Karpas-422 (cell line): ENCODE measurements at regions not wholly inside any gene's neighbourhood (a gene's known extent, or its start where the extent isn't known, plus 50 kb on each side); places are given as distances from the start of the nearest gene placed in this dataset.
A peak's percentile ranks its signal among the peaks of the same experiment; 100 is the strongest.
"Not testable (repeated sequence)": the region's sequence is repeated elsewhere in the genome, so short reads cannot be mapped to it uniquely, and the experiment has no call there.

Source experiments
- DNase-seq: peaks from one replicate; pipeline ENCODE4 v3.0.0-alpha.2; 2015
- H2AFZ ChIP-seq: fragments of 200-600 bp; sonication (generic); 2 replicates; pipeline ENCODE4 v1.6.1; 2014; ENCODE audit warnings: antibody characterized with exemption, low read length, mixed read lengths
- H3K27ac ChIP-seq: fragments of 200-600 bp; sonication (generic); 2 replicates; pipeline ENCODE4 v1.5.1; 2014; ENCODE audit warnings: mild to moderate bottlenecking, low read length, moderate library complexity
- H3K27me3 ChIP-seq: fragments of 200-600 bp; sonication (generic); 2 replicates; pipeline ENCODE4 v1.6.1; 2014; ENCODE audit warnings: low read length, mixed read lengths
- H3K36me3 ChIP-seq: fragments of 200-600 bp; sonication (generic); 2 replicates; pipeline ENCODE4 v1.6.1; 2014; ENCODE audit warnings: low read length, mixed read lengths; ENCODE audit not compliant: insufficient read depth
- H3K4me1 ChIP-seq: fragments of 200-600 bp; sonication (generic); 2 replicates; pipeline ENCODE4 v1.6.1; 2014; ENCODE audit warnings: mild to moderate bottlenecking, low read length, mixed read lengths
- H3K4me2 ChIP-seq: fragments of 200-600 bp; sonication (generic); 2 replicates; pipeline ENCODE4 v1.6.1; 2014; ENCODE audit warnings: low read length, low read depth, mild to moderate bottlenecking; ENCODE audit not compliant: poor library complexity, severe bottlenecking
- H3K4me3 ChIP-seq: fragments of 200-600 bp; sonication (generic); 2 replicates; pipeline ENCODE4 v1.5.1; 2014; ENCODE audit warnings: mild to moderate bottlenecking, antibody characterized with exemption, low read length, mixed read lengths
- H3K79me2 ChIP-seq: fragments of 200-600 bp; sonication (generic); 2 replicates; pipeline ENCODE4 v1.6.1; 2014; ENCODE audit warnings: mild to moderate bottlenecking, low read length, mixed read lengths
- H3K9ac ChIP-seq: fragments of 200-600 bp; sonication (generic); 2 replicates; pipeline ENCODE4 v1.6.0; 2014; ENCODE audit warnings: low read length
- H3K9me2 ChIP-seq: fragments of 200-600 bp; sonication (generic), shearing (Covaris generic); replicated peaks from 2 replicates; pipeline ENCODE4 v1.6.0; 2014; ENCODE audit warnings: mild to moderate bottlenecking, low read length, moderate library complexity; ENCODE audit not compliant: insufficient read depth
- H3K9me3 ChIP-seq: fragments of 300-700, 200-600 bp; sonication (generic); 2 replicates; pipeline ENCODE4 v1.6.1; 2014; ENCODE audit warnings: low read length, mixed read lengths
- H4K20me1 ChIP-seq: fragments of 200-600 bp; sonication (generic); 2 replicates; pipeline ENCODE4 v1.6.1; 2014; ENCODE audit warnings: mild to moderate bottlenecking, antibody characterized with exemption, low read length, low read depth; ENCODE audit not compliant: insufficient read depth

- H4K20me1 ChIP-seq = not testable (repeated sequence)
These were observed 96.2 kb downstream of the HAUS1 start for GRCh38 chr18:46200178-46201055.

GRCh38 chr18:46204143-46204542, 100.0 kb downstream of the HAUS1 start:
- H3K27ac ChIP-seq = no peak overlapping the region
- H3K9ac ChIP-seq = no peak overlapping the region
- no peak overlapping the region for H2AFZ ChIP-seq
- no peaks in the 10 kb centered on the region for H3K36me3 ChIP-seq
- no peaks in the 10 kb centered on the region for H3K9me3 ChIP-seq
- DNase-seq = no peak
- no peaks in the 10 kb centered on the region for H4K20me1 ChIP-seq
- H3K4me2 ChIP-seq = no peak overlapping the region
- no peaks in the 10 kb centered on the region for H3K9me2 ChIP-seq
- H3K79me2 ChIP-seq = peaks cover 97% of the 10 kb centered on the region
- peaks cover 20% of the 10 kb centered on the region for H3K4me1 ChIP-seq
- H3K4me3 ChIP-seq = no peak overlapping the region
- no peaks in the 10 kb centered on the region for H3K27me3 ChIP-seq

More at GRCh38 chr18:46200178-46201055, 96.2 kb downstream of the HAUS1 start:
- not testable (repeated sequence) for H3K4me3 ChIP-seq, H2AFZ ChIP-seq, H3K36me3 ChIP-seq, H3K9me2 ChIP-seq, H3K9me3 ChIP-seq, H3K4me2 ChIP-seq, H3K27me3 ChIP-seq, H3K9ac ChIP-seq, H3K27ac ChIP-seq, DNase-seq
- peaks cover 93% of the 10 kb centered on the region for H3K79me2 ChIP-seq
- peaks cover 20% of the 10 kb centered on the region for H3K4me1 ChIP-seq

- peaks cover 32% of the 10 kb centered on the region for H3K4me1 ChIP-seq
- H3K79me2 ChIP-seq = peaks cover 98% of the 10 kb centered on the region
These were observed 103.8 kb downstream of the HAUS1 start for GRCh38 chr18:46207985-46208384.

DNA sequence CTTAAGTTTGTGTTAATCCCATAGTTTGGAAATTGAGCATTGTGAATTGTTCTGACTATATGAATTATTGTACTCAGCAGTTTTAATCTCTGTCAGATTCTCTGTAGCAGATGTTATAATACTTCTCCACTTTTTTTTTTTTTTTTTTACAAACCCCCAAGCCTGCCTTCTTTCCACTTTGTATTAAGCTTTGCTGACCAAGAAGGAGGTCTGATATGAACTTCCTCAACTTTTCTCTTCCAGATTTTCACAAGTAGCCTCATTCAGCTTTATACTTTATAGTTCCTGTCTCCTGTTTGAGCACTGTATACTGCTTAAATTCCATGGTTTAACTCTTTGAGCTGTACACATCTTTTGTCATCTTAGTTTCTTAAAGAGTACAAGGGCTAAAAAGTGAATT, 105.0 kb downstream of the HAUS1 start:
- H3K36me3 ChIP-seq = no peaks in the 10 kb centered on the region
- DNase-seq = no peak
- H4K20me1 ChIP-seq = 0 out of 2 replicates have a peak, but pooled peaks cover 4% of the 10 kb centered on the region
- H3K9me2 ChIP-seq = no peaks in the 10 kb centered on the region
- H3K4me2 ChIP-seq = no peak overlapping the region
- H3K9ac ChIP-seq = no peak overlapping the region
- no peak overlapping the region for H2AFZ ChIP-seq
- H3K9me3 ChIP-seq = no peaks in the 10 kb centered on the region
- H3K27ac ChIP-seq = no peak overlapping the region
- H3K4me1 ChIP-seq = peaks cover 21% of the 10 kb centered on the region
- H3K4me3 ChIP-seq = no peak overlapping the region
- H3K79me2 ChIP-seq = peaks cover 97% of the 10 kb centered on the region
- H3K27me3 ChIP-seq = no peaks in the 10 kb centered on the region

More at GRCh38 chr18:46207985-46208384, 103.8 kb downstream of the HAUS1 start:
- H3K9me2 ChIP-seq = no peaks in the 10 kb centered on the region
- no peaks in the 10 kb centered on the region for H4K20me1 ChIP-seq
- no peaks in the 10 kb centered on the region for H3K9me3 ChIP-seq
- no peaks in the 10 kb centered on the region for H3K36me3 ChIP-seq
- no peak overlapping the region for H2AFZ ChIP-seq
- no peak overlapping the region for H3K4me3 ChIP-seq
- H3K27ac ChIP-seq = no peak overlapping the region
- no peak for DNase-seq
- no peak overlapping the region for H3K9ac ChIP-seq
- H3K27me3 ChIP-seq = no peaks in the 10 kb centered on the region
- no peak overlapping the region for H3K4me2 ChIP-seq

DNA sequence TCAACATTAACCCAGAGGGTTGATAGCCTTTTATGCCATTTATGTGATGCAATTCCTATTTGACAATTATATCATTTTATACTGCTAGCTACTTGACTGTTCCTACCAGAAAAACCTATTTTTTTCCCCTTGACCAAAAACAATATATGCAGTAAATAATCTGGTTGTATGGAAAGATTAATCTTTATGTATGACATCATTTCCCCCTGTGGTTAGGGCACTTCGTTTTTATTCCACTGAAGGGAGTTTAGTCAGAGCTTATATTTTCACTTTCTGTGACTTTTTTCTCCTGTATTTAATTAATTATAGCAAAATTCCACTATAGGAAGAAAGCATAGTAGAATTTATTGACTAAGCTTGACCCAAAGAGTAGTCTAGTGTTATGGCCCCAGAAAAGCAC, 107.6 kb downstream of the HAUS1 start:
- Histone ChIP-seq H3K9me2 (no peaks in the 10 kb centered on the region), H3K4me1 (peaks cover 20% of the 10 kb centered on the region), H3K4me3 (no peak overlapping the region), H3K9ac (no peak overlapping the region), H2AFZ (no peak overlapping the region), H3K27ac (no peak overlapping the region), H3K27me3 (no peaks in the 10 kb centered on the region), H3K36me3 (0 out of 2 replicates have a peak, but pooled peaks cover 7% of the 10 kb centered on the region), H3K4me2 (no peak overlapping the region), H4K20me1 (0 out of 2 replicates have a peak, but pooled peaks cover 5% of the 10 kb centered on the region), H3K79me2 (peaks cover 98% of the 10 kb centered on the region), H3K9me3 (no peaks in the 10 kb centered on the region)
- no peak for DNase-seq

- H4K20me1 ChIP-seq = 0 out of 2 replicates have a peak, but pooled peaks cover 5% of the 10 kb centered on the region
- 0 out of 2 replicates have a peak, but pooled peaks cover 9% of the 10 kb centered on the region for H3K36me3 ChIP-seq
- H3K9me2 ChIP-seq = no peaks in the 10 kb centered on the region
- H3K9me3 ChIP-seq = no peaks in the 10 kb centered on the region
- no peaks in the 10 kb centered on the region for H3K27me3 ChIP-seq
- no peak overlapping the region for H3K27ac ChIP-seq
- H3K4me2 ChIP-seq = no peak overlapping the region
- H3K9ac ChIP-seq = no peak overlapping the region
- no peak for DNase-seq
- H3K4me1 ChIP-seq = peaks cover 20% of the 10 kb centered on the region
- peaks cover 99% of the 10 kb centered on the region for H3K79me2 ChIP-seq
- H3K4me3 ChIP-seq = no peak overlapping the region
- no peak overlapping the region for H2AFZ ChIP-seq
These were observed 108.2 kb downstream of the HAUS1 start for GRCh38 chr18:46212398-46212797.

GRCh38 chr18:46213295-46213694, 109.1 kb downstream of the HAUS1 start:
- Histone ChIP-seq H3K9ac (no peak overlapping the region), H3K9me3 (no peaks in the 10 kb centered on the region), H3K4me1 (peaks cover 20% of the 10 kb centered on the region), H3K4me2 (no peak overlapping the region), H3K9me2 (no peaks in the 10 kb centered on the region), H3K79me2 (peaks cover 99% of the 10 kb centered on the region), H3K36me3 (peaks cover 9% of the 10 kb centered on the region; the same call in 1 of the 2 replicates), H3K27me3 (no peaks in the 10 kb centered on the region), H2AFZ (no peak overlapping the region), H4K20me1 (0 out of 2 replicates have a peak, but pooled peaks cover 5% of the 10 kb centered on the region), H3K4me3 (no peak overlapping the region), H3K27ac (no peak overlapping the region)
- DNase-seq = peak; percentile 61

DNA sequence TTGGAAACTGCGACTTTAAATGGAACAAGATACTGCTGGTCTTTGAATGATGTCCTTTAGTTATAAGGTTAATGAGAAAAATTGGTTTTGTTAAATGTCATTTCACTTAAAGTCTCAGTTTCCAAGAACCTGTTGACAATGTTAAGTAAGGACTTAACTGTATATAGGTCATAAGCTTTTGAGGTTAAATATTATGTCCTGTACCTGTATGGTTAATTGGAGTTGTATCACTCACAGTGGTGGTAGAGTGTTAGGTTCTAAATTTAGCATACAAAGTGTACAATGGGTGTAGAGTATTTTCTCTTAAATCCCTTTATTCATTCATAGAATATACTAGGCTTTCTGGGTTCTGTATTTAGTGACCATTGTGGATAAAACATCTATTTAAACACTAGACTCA, 110.2 kb downstream of the HAUS1 start:
- H3K27ac ChIP-seq = no peak overlapping the region
- no peak overlapping the region for H3K9ac ChIP-seq
- H3K9me2 ChIP-seq = no peaks in the 10 kb centered on the region
- no peak overlapping the region for H3K4me2 ChIP-seq
- no peak for DNase-seq
- H3K4me3 ChIP-seq = no peak overlapping the region
- H3K4me1 ChIP-seq = peaks cover 20% of the 10 kb centered on the region
- H3K9me3 ChIP-seq = no peaks in the 10 kb centered on the region
- H2AFZ ChIP-seq = no peak overlapping the region
- H3K27me3 ChIP-seq = no peaks in the 10 kb centered on the region
- peaks cover 13% of the 10 kb centered on the region; the same call in 1 of the 2 replicates for H3K36me3 ChIP-seq
- 0 out of 2 replicates have a peak, but pooled peaks cover 5% of the 10 kb centered on the region for H4K20me1 ChIP-seq
- H3K79me2 ChIP-seq = peaks cover 99% of the 10 kb centered on the region
